ENCODE measurements at regions not wholly inside any gene's neighbourhood (a gene's known extent, or its start where the extent isn't known, plus 50 kb on each side); places are given as distances from the start of the nearest gene placed in this dataset.

DNA sequence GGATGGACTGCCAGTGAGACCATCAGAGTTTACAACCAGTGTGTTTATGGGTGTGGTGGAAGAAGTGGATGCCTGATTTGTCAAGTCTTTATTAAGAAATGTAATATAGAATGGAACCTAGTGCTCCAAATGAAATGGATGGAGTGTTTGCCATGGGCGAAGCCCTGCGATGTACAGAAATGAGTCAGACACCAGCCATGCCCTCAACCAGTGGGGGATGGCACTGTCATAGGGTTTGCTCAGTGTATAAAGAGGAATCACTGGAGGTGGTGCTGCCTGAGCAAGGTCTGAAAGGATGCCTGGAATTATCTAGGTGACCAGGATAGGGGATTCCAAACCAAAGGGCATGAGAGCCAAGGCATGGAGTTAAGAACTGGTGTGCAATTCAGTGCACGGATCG is 120.9 kb upstream of the MTNR1B start:
- TF ChIP-seq CTCF (IDR thresholded peaks at IDR 0.05) (no peak), EZH2 (IDR thresholded peaks at IDR 0.05) (no peak), EZH2phosphoT487 (IDR thresholded peaks at IDR 0.05) (no peak)
